Activated CD8-positive, alpha-beta T cell treated with anti-CD3 and anti-CD28 coated beads for 36 hours (primary cell): ENCODE measurements at regions not wholly inside any gene's neighbourhood (a gene's known extent, or its start where the extent isn't known, plus 50 kb on each side); places are given as distances from the start of the nearest gene placed in this dataset.

Experiments
- ATAC-seq: fragments of 200-7000 bp; cut with Tn5 transposase; one replicate; pipeline ENCODE4 v1.10.0; 2021; ENCODE audit warnings: mild to moderate bottlenecking, moderate library complexity
- CTCF ChIA-PET: fragments of 350-600 bp; sonication (Branson Sonifier 250); formaldehyde crosslinking; loops from one replicate; lab custom pipeline; 2021; ENCODE audit warnings: antibody characterized with exemption; lab: Charles Lee
- POLR2A ChIA-PET: fragments of 350-600 bp; sonication (Branson Sonifier 250); formaldehyde crosslinking; loops from one replicate; lab custom pipeline; 2021; ENCODE audit warnings: antibody characterized with exemption; lab: Charles Lee
- DNase-seq: peaks from one replicate; pipeline ENCODE4 v3.0.0-alpha.2; 2020
- H3K27ac Mint-ChIP-seq: one replicate; pipeline ENCODE4 v1.8.0; 2021; ENCODE audit warnings: mild to moderate bottlenecking, mixed read lengths
- H3K27me3 Mint-ChIP-seq: one replicate; pipeline ENCODE4 v1.8.0; 2021; ENCODE audit warnings: mixed read lengths
- H3K36me3 Mint-ChIP-seq: one replicate; pipeline ENCODE4 v1.8.0; 2021; ENCODE audit warnings: low read depth, mixed read lengths
- H3K4me1 Mint-ChIP-seq: one replicate; pipeline ENCODE4 v1.8.0; 2021; ENCODE audit warnings: low read depth, mixed read lengths
- H3K4me3 Mint-ChIP-seq: one replicate; pipeline ENCODE4 v1.8.0; 2021; ENCODE audit warnings: mild to moderate bottlenecking, moderate library complexity, mixed read lengths
- H3K9me3 Mint-ChIP-seq: one replicate; pipeline ENCODE4 v1.8.0; 2021; ENCODE audit warnings: mixed read lengths
- CTCF ChIP-seq: fragments of 200-600 bp; IDR thresholded peaks from one replicate; pipeline ENCODE4 v1.8.0; 2022; ENCODE audit warnings: antibody characterized with exemption, mild to moderate bottlenecking
- intact Hi-C: fragments of 100-400 bp; cut with micrococcal nuclease; formaldehyde crosslinking; loops from one replicate; pipeline ENCODE4 v1.10.0; 2022

GRCh38 chr10:2964632-2965296 lies 102.6 kb upstream of the PFKP start:
- no peak overlapping the region for H3K4me3 Mint-ChIP-seq
- no peak for ATAC-seq

GRCh38 chr10:2963889-2964631 lies 103.3 kb upstream of the PFKP start:
- H3K4me3 Mint-ChIP-seq: no peak overlapping the region
- no peaks in the 10 kb centered on the region for H3K9me3 Mint-ChIP-seq
- ChIA-PET CTCF (no interaction called here), POLR2A (no interaction called here)
- H3K4me1 Mint-ChIP-seq: no peaks in the 10 kb centered on the region
- ATAC-seq (no peak), DNase-seq (no peak)
- intact Hi-C loops: no loop called here
- no peaks in the 10 kb centered on the region for H3K36me3 Mint-ChIP-seq
- H3K27me3 Mint-ChIP-seq: peaks cover 10% of the 10 kb centered on the region
- TF ChIP-seq CTCF: no peak
- no peak overlapping the region for H3K27ac Mint-ChIP-seq

More at GRCh38 chr10:2964632-2965296, 102.6 kb upstream of the PFKP start:
- Mint-ChIP-seq H3K4me1 (no peaks in the 10 kb centered on the region), H3K9me3 (no peaks in the 10 kb centered on the region), H3K27me3 (peaks cover 7% of the 10 kb centered on the region), H3K27ac (no peak overlapping the region), H3K36me3 (no peaks in the 10 kb centered on the region)
- DNase-seq: no peak
- ChIA-PET POLR2A (no interaction called here), CTCF (no interaction called here)
- intact Hi-C loops: no loop called here
- no peak for TF ChIP-seq CTCF

- ChIA-PET CTCF (no interaction called here), POLR2A (no interaction called here)
- no peaks in the 10 kb centered on the region for H3K4me1 Mint-ChIP-seq
- no peak overlapping the region for H3K4me3 Mint-ChIP-seq
- no peaks in the 10 kb centered on the region for H3K9me3 Mint-ChIP-seq
- H3K27me3 Mint-ChIP-seq: peaks cover 12% of the 10 kb centered on the region
- intact Hi-C loops: no loop called here
- ATAC-seq: no peak
- H3K36me3 Mint-ChIP-seq: no peaks in the 10 kb centered on the region
- DNase-seq: no peak
- no peak overlapping the region for H3K27ac Mint-ChIP-seq
- TF ChIP-seq CTCF: no peak
Observed at GRCh38 chr10:2962194-2962593, 105.2 kb upstream of the PFKP start.

- H3K4me3 Mint-ChIP-seq: no peak overlapping the region
- ATAC-seq (no peak), DNase-seq (no peak)
- CTCF ChIA-PET: no interaction called here
- H3K9me3 Mint-ChIP-seq: peaks cover 5% of the 10 kb centered on the region
- H3K4me1 Mint-ChIP-seq: no peaks in the 10 kb centered on the region
- intact Hi-C loops: no loop called here
- TF ChIP-seq CTCF: no peak
- peaks cover 18% of the 10 kb centered on the region for H3K27me3 Mint-ChIP-seq
- POLR2A ChIA-PET: no interaction called here
- H3K27ac Mint-ChIP-seq: no peak overlapping the region
- H3K36me3 Mint-ChIP-seq: no peaks in the 10 kb centered on the region
Observed at GRCh38 chr10:2958659-2959058, 108.7 kb upstream of the PFKP start.

- Mint-ChIP-seq H3K27me3 (peaks cover 20% of the 10 kb centered on the region), H3K4me1 (no peaks in the 10 kb centered on the region), H3K36me3 (no peaks in the 10 kb centered on the region), H3K4me3 (no peak overlapping the region), H3K9me3 (peaks cover 5% of the 10 kb centered on the region), H3K27ac (no peak overlapping the region)
- ATAC-seq (no peak), DNase-seq (no peak)
- POLR2A ChIA-PET: no interaction called here
- TF ChIP-seq CTCF: no peak
- intact Hi-C loops: no loop called here
- CTCF ChIA-PET: interaction anchor here (1.1 kb wide), 1 partner anchor 10 kb away, joined by 3 read pairs; no protein-coding TSS in a partner anchor
Observed at GRCh38 chr10:2957785-2958184, 109.6 kb upstream of the PFKP start.
